GM21825 (cell line): ENCODE measurements at regions not wholly inside any gene's neighbourhood (a gene's known extent, or its start where the extent isn't known, plus 50 kb on each side); places are given as distances from the start of the nearest gene placed in this dataset.

Experiments
- ATAC-seq: cut with Tn5 transposase; IDR thresholded peaks from one replicate; pipeline ENCODE4 v1.9.1; 2021; ENCODE audit warnings: mild to moderate bottlenecking, moderate library complexity; ENCODE audit not compliant: unreplicated experiment

DNA sequence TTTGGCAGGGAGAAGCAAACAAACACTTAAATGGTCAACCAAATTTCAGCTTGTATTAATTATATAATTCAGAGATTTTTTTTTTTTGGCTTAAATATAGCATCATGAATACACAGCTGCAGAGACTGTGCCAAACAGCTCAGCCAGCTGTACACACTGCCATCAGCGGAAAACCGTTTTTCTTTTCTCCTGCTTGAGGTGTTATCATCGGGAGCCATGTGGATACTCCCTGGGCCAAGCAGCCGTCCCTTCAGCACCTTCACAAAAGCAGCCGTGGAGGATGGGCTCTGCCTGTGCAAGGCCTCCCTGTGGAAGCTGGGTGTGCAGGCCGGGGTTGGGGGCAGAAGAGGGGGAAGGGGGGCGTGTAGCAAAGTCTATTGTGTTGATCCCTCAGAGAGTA is 85.0 kb downstream of the NUF2 start:
- ATAC-seq = no peak

DNA sequence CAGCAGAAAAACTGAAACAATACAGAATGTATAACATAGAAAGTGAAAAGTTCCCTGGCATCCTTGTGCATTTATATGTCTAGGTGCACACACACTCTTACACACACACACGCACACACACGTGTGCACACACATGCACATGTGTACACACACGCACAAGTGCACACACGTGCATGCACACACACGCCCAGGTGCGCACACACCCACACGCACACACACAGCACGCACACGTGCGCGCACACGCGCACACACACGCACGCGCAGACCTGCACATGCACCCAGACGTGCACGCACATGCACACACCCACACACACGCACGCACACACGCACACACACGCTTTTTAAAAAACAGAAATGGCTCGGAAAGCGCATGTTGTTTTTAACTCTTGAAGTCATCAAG is 86.5 kb downstream of the NUF2 start:
- no peak for ATAC-seq

DNA sequence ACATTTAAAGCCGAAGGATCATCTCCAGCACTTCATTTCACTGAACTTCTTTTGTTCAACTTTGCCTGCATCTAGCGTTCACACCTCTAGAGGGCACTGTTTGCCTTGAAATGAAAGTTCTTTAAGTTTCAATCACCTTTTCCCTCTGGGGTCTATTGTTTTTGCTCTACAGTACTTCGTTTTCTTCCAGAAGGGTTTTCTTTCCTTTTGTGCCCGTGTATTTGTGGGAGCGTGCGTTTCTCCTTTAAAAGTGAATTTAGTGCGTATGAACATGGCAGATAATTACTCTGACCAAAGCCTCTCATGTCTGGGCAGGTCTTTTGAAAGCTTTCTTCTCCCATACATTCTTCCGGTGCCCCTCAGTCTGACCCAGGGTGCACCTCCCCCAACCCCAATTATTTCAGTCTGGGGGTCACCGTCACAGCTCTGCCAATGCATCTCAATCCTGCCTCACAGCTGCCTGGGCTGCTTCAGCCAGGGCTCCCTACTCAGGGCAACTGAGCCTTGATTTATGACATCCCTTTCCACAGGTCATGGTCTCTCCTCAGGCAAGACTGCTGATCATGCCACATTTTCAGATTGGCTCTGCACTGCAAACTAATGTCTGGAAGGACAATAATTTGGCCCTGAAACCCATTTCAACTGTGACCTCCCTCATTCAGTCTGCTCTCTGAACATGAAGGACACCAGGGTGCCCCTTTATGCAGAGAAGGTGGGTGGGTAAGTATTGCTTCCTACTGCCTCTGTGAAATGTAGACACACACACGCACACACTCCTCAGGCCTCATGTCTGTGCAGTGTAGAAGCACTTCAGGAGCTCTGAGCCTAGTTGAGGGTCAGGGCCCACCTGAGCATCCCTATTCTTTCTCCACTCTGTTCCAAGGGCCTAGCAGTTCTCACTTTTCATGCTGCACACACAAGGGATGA is 88.6 kb downstream of the NUF2 start:
- ATAC-seq = no peak

DNA sequence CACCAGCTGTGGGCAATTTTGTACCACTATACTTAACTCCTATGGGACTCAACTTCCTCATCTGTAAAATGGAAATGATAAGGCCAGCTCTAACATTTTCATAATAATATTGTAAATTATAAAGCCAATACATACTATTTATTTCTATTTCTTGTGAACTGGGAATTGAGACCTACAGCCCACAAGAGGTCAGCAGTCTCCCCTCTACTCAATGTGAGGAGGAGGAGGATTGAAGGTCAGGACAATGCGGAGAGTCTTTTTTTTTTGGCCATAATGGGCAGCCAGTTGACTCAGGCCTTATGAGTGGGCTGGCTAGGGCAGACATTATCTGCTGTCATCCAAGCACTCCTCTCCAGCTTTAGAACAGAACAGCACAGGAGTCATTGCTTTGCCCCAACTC is 90.5 kb downstream of the NUF2 start:
- no peak for ATAC-seq

DNA sequence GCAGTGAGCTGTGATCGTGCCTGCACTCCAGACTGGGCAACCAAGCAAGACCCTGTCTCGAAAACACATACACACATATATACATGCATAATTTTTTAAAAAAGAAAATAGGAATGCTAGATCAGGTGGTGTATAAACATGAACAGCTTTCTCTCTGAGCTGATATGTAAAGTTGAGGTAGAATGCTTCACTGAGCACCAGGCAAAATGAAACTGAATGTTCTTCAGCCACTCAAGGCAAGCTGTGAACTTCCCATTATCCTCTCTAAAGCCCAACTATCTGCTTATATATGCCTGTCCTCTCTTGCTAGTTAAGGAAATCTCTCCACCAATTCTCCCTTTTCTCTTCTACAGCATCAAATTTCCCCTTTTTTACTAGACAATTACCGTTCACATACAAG is 93.0 kb downstream of the NUF2 start:
- ATAC-seq = peak; percentile 97

DNA sequence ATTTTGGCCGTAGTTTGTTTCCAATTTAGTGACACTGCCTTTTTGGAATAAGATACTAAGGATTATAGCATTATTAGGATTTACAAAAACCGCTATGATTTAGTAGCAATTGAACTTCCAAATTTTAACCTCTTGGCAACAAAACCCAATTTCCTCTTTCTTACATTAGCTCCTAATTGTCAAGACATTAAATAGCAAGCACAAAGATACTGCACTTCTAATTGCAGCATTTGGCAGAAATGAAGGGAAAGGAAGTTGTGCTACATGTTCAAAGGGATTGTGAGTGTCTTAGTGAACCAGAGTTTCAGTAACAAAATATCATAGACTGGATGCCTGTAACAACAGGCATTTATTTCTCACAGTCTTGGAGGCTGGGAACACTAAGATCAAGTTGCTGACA is 99.9 kb downstream of the NUF2 start:
- ATAC-seq = no peak

DNA sequence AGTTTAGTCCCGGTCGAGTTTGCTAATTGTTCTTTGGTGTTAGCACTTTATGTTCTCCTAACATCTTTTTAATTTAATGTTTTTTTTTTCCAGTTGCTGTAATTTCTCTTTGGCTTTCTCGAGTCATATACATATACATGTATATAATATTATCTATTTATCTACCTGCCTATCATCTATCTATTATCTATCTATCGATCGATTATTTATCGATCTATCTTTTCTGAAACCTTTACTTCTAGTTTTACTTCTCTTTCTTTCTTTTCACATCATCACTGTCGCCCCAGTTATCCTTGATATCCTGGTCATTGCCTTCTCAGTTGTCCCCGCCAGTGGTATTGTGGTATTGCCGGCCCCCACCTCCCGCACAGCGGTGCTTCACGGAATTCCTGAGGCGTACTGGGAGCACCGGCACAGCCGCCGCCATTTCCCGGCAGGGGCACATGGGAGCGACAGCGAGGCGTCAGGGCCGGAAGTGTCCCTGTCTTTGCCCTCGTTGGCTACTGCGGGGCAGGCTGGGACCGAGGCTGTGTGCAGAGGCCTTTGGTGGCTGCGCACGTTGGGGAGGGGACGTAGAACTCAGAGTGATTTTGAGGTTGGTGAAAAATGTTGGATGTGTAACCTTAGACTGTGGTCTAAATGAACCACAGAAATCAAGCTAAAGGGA is 101.1 kb downstream of the NUF2 start:
- ATAC-seq = no peak

DNA sequence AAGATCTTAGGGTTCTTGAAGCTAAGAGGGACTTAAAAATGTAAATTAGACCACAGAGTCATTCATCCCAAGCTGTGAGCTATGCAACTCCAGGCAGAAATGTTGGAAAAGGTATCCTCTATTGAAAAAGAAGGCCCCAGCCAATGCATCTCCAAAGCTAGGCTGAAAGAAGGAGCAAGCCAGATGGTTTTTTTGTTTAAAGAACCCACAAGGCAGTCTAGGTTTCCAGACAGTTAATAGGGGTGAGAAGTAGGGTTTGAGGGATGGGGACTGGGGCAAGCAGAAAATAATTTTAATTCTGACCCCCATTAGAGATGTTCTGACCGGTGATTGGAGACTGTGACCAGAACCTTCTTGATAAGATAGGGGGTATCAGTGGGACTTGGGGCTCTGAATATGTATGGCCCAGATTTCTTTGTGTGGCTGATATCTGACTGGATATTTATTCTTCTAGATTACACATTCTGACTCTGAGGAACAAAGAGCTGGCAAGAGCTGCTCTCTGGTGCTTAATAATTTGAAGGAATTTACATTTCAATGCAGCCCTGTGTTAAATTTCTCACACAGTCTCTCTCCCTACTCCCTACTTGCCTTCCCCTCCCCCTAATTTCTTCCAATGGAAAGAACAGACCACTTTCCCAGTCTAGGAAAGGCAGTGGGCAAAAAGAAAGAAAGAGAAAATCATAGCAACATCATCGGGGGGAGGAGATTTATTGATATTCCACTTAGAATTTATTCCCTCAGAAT is 104.9 kb downstream of the NUF2 start:
- ATAC-seq = no peak

DNA sequence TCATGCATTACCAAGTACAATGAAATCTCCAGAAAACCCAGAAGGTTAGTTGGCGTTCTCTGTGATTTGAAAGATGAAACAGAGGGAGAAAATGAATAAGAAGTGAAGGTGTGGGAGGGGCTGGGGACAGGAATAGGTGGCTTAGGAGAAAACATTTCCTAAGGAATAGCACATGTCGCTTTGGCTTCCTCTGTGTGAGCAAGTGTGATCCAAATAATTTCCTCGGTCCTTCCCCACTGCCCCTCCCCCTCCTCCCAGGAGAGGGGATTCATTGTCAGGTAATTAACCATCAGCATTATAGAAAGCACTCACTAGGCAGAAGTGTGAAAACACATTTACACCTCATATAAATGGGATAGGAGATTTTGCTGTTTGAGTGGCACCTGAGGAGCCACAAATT is 105.5 kb downstream of the NUF2 start:
- ATAC-seq = no peak

DNA sequence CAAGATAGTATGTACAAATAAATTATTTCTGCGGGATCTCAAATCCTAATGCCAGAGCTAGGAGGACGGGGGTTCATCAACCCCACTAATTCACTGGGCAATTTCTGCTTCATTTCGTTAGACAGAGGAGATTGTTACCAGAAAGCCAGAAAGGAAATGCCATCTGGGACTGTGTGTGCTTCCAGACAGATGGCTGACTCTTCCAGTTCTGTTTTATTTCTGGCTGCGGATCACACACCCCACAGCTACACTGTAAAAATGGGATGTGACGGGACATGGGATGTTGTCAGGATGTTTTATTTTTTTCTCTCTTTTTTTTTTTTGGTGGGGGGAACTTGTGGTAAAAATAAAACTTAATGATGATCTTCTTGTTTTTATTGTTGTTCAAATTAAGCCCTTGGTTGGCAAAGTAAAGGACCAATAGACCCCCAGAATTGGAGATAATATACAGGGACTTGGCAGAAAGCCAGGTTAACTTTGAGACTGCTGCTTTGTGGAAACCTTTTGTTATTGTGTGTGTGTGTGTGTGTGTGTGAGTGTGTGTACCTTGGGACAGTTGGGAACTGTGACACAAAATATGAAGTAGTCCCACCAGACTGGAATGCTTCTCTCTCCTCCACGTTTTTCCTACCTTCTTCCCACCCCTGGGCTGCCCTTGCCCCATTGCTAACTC is 114.5 kb downstream of the NUF2 start:
- no peak for ATAC-seq

DNA sequence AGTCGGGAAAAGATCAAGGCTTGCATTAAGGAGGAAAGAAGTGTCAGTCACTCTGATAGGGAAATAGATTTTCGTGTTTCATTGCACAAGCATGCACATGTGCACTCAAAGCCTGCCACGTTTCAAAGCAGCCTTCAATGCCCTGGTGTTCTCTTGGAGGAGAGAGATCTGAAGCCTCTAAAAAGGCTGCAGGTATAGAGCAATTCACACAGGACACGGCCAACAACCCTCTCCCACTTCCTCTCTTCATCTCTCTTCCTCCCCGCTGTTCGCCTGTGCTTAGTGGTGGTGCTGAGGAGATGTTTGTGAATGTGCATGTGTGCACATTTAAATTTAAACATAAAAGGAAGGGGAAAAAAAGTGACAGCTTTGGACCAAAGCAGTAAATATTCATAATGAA is 117.7 kb downstream of the NUF2 start:
- no peak for ATAC-seq

DNA sequence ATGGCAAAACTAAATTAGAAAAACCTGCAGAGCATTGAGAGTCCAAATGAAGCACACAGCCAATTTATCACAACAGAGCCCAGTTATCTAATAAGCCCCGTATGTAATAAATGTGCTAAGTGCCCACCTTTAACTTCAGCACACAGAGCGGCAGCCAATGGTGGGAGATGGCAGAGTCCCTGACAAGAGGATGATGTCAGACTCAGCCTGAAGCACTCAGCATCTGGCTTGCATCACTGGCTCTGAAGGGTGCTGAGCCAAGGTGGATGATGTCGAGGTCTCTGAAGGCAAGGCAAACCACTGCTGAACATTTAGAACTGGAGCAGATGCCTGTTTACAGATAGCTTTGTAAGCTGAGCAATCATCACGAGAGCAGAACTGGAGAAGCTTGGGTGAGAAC is 118.3 kb downstream of the NUF2 start:
- no peak for ATAC-seq

DNA sequence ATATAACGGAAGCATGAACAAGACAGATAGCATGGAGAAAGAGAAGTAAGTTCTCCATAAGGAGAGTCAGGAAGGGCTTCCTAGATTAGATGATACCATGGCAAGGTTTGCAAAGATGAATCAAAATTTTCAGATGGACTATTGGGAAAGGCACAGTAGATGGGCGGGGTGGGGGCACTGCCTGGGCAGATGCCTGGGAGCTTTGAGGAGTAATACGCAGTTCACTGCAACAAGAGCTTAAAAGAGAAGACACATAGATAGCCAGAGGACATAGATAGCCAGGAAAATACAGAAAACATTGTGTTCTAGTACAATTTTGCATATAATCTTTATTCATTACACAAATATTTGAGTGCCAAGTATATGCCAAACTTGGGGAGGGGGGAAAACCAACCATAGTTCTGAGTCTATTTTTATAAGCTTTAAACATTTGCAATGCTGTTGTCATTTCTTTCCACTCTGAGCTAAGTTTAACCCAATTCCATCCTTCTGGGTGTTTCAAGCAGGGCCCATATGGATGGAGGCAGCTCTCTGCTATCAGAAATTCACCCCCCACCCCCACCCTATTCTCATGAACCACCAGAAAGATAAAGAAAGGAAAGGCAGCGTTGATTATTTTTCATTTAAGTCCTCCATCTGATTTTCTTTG is 120.6 kb downstream of the NUF2 start:
- no peak for ATAC-seq

DNA sequence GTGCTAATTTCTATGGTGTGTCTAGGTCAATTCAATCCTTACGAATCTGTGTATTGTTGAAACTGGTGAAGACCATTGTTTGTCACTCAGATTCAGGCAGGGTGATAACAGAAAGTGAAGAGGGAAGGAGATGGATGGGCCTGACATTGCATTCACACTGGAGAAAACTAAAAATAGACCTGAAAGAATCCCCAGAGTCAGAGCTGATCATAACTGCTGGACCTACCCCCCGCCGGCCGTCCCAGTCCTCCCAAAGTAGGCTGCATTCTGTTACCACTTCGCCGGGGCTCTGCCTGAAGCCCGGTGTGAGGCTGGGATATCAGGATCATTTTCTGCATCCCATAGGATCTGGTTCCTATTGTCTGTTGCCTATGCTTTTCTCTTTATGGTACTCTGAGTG is 121.1 kb downstream of the NUF2 start:
- ATAC-seq = no peak

DNA sequence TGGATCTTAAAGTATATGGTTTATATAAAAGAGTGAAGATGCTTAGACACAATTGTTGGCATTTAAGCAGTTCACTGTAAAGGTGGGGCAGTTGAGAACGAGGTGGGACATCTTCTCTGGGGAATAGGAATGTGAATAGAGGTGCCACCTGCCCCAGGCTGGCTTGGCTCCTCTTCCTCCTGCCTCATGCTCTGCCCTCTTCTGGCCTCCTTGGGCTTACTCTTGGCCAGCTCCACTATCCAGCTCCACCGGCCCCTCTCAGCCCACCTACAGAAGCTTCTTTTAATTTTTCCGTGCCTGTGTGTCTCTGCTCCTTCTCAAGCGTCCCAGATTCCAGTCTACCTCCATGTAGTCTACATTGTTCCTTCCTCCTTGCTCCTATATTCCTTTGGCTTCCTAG is 122.1 kb downstream of the NUF2 start:
- no peak for ATAC-seq

DNA sequence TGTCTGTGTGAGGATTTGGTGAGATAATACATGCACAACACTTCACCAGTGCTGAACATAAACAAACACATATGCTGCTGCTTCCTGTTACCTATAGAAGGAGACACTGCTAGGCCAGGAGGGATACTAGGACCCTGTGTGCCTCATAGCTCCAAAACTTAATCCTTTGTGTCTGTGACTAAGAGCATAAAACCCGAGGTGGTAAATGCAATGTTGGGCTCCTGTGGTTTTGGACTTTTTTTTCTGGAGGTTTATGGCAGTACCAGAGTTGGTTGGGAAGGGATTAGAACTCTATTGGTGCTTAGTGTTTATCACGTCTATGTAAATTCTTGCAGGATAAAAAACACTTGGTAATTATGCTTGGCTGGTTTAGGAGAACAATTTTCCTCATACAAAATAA is 122.9 kb downstream of the NUF2 start:
- ATAC-seq = no peak

DNA sequence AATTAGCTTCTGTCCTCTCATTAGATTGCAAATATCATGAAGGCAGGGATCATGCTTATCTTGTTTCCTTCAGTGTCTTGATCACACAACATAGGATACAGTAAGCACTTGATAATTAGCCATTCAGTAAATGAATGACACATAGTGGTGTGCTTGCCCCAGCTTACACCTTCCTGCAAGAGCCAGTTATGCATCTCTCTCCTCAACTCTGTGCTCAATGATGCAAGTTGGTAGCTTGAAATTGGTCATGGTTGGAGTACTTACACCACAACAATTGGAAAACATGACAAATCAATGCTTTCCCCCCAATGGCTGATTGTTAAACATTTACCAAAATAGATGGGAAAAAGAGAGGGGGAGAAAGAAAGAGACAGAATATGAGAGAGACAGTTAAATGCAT is 129.2 kb downstream of the NUF2 start:
- no peak for ATAC-seq

DNA sequence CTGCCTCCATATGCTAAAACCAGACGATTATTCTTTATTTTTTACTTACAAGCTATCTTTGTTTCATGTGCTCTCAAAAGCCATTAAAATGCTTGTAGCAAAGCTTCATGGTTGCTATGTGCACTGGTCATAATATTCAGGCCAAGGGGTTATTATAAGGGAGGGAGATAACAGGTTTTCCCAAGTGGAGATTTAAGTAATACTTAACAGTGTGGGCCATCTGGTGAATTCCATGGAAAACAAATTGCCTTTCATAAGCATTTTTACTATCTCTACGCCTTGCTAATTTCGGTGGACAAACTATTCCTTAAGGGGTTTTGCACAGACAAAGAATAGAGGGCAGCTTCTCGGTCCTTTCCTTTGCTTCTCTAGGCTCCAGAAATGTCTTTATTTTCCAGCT is 137.8 kb downstream of the NUF2 start:
- no peak for ATAC-seq

DNA sequence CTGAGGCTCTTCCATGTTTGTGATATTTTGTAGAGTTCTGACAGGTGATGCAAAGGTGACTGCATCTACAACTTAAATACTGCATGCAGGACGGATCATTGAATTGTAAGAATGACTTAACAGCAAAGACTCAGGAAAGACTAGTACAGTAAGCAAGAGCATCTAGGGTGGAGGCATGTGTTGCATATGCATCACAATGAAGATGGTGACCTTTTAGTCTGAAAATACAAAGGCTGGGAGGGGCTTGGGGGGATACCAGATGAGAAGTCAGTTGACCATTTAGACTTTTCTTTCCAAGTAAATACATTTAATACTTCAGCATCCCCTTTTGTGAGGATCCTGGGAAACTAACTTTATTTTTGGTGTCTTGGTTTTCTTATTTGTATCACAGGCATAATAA is 145.5 kb downstream of the NUF2 start:
- no peak for ATAC-seq

DNA sequence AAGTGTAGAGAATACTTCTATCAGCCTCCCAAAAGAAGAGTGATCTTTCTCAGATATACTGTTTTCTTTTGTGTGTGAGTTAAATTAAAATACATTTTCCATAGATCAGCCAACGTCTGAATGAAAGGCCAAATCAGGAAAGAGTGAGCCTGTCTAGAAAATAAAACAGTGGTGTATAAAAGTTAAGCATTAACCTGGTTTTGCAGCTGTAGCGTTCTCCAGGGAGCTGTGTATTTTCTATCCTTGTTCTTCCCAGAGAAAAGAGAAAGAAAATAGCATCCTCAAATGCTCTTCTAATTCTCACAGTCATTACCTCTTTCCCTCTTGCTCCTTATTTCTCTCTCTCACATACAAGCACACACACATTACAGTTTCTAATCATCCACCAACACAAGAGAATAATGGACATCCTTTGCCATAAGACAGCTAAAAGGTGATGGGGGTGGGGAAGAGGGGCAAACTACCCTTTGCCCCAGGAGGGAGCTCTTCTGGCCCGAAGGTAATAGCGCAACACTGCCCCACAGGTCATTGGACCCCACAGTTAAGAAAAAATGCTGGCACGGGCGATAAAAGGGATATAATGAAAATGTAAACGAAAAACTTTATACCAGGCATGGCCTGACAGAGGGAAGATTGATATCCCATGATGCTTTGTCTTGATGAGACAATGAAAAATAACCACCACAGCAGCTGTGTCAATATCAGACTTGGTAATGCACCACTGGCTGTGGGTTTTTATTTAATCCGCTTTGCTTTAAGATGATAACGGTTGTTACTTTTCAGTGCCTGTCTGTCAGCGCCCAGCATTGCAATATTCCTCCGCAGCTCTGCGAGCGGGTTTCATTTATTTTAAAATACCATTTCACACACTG is 150.3 kb downstream of the NUF2 start:
- no peak for ATAC-seq
